GM19240 (cell line): ENCODE measurements at regions not wholly inside any gene's neighbourhood (a gene's known extent, or its start where the extent isn't known, plus 50 kb on each side); places are given as distances from the start of the nearest gene placed in this dataset.
"Not testable (repeated sequence)": the region's sequence is repeated elsewhere in the genome, so short reads cannot be mapped to it uniquely, and the experiment has no call there.

ENCODE experiments used
- DNase-seq: peaks from one replicate; pipeline ENCODE4 v3.0.0; 2011; ENCODE audit warnings: low spot score; ENCODE audit not compliant: insufficient read length

DNA sequence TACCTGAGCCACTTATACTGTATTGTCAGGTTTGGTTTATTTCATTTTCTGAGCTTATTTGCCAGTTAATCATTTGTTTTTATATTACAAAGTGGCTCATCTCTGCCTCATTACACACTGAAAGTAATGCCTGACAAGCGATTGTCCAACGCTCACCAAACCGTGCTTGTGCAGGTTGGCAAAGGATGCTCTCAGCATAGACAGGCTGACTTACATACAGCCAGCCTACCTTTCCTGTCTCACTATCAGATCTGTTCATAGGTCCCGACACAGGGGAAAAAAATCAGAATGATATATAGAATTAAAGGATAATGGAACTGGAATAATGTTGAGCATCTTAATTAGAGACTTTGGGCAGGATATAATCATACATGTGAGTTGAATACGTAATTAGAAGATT, 739.7 kb upstream of the RIOK2 start:
- no peak for DNase-seq

DNA sequence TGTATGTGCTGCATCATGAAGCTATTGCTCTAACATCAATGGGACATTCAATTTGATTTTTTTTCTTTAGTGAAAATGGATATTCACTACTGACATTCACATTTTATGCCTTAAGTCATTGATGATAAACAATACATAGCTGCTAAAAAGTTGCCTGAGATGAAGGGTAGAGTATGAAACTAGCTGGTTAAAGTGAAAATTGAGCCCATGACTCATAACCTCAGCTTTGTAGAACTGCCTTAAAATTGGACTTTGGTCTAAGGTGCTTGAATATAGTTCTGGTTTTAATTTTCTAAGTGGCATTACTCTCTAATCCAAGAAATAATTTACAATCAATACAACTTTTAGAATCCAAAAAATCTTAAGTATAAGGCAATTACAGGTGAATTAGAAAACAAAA, 740.4 kb upstream of the RIOK2 start:
- DNase-seq = no peak

- DNase-seq = no peak
Observed at GRCh38 chr5:97923997-97924396, 741.0 kb upstream of the RIOK2 start.

DNA sequence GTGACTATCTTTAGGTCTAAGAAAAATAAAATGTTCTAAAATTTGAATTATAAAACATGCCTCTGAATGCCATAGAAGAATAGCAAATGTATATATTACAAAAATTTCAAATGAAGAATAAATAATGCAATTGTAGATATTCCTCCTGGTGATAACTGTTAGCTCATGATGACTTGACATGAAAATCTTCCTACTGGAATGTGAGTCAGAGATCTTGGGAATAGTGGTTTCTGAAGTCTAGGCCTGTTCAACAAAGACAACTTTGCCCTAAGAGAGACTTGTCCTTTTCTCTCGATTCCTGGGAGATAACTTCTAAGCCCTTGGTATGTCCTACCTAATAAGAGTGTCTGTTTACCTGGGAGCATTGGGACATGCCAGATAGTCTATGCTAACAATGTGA, 746.3 kb upstream of the RIOK2 start:
- DNase-seq = no peak

DNA sequence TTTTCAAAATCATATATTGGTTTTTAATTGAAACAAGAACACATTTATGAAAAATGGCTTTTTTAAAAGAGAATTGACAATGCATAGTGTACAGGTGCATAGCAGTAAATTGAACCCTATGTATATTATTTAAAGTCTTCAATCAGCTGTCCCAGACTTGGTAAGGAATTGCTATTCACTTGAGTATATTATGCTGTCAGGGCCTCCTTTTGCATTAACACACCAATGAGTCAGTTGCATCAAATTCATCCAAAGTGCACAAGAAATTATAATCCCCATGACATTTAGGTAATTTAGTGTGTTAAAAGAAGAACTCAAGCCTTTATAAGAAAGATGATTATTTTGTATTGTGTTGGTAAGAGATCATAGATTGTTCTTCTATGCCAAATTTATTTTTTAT, 748.8 kb upstream of the RIOK2 start:
- DNase-seq = no peak

- DNase-seq = no peak
Observed at GRCh38 chr5:97936231-97936630, 753.2 kb upstream of the RIOK2 start.

DNA sequence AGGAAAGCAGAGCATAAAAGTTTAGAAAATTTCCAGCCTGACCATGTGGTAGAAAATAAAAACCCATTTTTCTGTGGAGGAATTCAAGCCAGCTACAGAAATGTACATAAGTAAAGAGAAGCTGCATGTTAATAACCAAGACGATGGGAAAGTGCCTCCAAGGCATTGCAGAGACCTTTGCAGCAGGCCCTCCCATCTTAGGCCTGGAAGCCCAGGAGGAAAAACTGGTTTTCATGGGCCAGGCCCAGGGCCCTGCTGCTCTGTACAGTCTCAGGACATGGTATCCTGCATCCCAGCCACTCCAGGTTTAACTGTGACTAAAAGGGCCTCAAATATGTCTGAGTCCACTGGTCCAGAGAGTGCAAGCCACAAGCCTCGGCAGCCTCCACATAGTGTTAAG, 754.8 kb upstream of the RIOK2 start:
- no peak for DNase-seq

DNA sequence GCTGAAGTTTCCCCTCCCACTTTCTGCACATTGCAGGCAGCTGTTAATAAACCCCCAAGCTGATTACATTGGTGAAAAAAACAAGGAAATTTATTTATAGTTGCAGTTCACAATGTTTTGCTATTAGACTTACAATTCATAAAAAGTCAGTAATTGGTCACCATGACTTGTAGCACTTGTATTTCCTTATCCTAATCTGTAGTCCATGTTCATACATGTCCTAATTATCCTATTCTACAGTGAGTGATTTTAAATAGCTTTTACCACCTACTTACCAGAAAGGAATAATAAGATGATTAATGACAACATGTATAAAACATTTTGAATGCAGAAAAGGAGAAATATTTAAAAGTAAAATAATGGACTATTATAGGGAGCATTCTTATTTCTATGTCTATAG, 760.0 kb upstream of the RIOK2 start:
- DNase-seq = no peak

DNA sequence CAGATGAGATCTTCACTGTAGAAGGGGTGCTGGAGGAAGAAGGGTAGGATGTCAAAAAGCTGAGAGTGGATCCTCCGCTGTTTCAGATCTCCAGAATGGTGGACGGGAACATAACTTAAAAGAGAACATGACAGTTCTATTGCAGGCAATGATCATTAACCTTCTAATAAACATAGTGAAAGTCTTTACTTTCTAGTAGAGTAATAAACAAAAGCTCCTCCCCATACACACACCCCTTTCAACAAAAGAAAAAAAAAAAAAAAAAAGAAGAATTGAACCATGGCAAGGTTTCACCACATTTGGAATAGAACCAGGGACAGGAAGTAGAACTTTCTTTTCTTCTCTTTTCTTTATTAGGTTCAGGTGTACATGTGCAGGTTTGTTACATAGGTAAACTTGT, 768.1 kb upstream of the RIOK2 start:
- DNase-seq = no peak

GRCh38 chr5:97955450-97955849, 772.4 kb upstream of the RIOK2 start:
- DNase-seq = no peak

DNA sequence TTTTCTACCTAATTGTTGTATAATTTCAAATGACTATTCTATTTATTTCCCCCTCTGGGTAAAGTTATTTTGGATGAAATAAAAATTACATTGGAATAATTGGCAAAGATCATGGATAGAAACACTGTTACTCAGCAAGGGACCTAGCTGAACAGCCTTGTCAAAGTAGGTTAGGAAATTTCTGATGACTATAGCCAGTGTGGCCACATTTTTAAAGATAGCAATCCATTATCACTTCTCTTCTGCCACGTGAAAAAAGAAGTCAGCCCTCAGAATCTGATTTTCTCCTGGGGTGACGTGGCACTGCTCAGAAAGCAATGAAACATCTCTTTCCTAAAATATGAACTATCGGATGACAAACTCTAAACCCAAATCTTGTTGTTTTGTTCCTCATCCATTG, 784.2 kb upstream of the RIOK2 start:
- no peak for DNase-seq

DNA sequence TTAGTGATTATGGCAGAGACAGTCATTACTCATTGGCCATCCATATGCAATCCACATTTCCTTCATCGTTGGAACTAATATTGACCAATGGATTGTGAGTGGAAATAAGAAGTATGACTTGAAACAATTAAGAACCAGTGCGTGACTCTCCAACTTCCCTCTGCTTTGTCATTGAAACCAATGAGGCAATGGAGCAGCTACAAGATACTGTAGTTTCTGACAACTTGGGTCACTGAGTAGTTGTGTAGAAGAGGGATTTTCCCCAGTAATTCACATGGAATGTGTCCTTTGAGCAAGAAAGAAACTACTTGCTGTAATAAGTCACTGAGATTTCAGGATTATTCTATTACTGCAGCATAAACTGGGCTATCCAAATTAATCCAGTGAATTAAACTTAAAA, 785.3 kb upstream of the RIOK2 start:
- DNase-seq = no peak

DNA sequence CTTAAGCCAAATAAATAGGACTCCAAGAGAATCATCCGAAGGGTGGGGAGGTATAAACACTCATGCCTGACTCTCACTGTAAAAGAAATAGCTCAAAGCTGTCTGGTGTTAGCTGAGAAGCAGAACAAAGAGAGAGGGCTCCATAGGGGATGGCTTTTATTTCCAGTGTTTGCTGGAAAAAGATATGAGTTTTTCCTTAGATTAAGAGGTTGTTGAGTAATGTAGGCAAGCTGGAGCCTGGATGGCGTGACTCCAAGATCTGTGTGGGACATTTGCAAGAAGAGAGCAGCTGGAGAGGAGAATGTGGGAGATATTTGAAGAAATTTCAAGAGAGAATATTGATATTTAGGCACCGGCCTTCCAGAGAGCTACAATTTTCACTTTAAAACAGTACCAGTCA, 793.7 kb upstream of the RGMB start:
- DNase-seq = no peak

GRCh38 chr5:97980291-97980690, 793.2 kb upstream of the RGMB start:
- DNase-seq = no peak

GRCh38 chr5:97986069-97986468, 787.4 kb upstream of the RGMB start:
- no peak for DNase-seq

DNA sequence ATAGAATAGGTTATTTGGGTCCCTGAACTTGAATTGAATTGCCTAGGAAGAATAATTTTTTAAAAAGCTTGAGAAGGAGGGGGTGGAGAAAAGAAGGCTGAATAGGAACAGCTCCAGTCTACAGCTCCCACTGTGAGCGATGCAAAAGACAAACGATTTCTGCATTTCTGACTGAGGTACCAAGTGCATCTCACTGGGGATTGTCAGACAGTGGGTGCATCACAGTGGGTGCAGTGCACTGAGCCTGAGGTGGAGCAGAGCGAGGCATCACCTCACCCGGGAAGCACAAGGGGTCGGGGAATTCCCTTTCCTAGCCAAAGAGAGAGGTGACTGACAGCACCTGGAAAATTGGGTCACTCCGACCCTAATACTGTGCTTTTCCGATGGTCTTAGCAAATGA, 782.2 kb upstream of the RGMB start:
- DNase-seq = no peak

DNA sequence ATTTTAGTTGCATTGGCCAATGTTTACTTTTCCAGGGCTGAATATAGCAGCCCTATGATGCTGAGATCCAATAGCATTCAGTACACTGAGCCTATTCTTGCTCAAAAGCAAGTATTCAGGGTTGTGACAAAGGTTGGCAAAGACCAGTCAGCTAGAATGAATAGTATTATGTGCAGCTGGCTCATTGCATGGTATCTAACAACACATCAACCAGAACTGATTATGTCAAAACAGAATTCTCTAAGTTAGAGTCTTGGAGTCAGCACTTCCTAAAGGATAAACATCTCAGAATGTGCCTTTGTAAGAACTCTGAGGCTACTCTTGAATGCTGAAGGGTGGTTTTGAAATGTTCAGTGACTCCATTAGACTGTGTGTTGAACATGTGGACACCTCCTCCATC, 774.5 kb upstream of the RGMB start:
- no peak for DNase-seq

DNA sequence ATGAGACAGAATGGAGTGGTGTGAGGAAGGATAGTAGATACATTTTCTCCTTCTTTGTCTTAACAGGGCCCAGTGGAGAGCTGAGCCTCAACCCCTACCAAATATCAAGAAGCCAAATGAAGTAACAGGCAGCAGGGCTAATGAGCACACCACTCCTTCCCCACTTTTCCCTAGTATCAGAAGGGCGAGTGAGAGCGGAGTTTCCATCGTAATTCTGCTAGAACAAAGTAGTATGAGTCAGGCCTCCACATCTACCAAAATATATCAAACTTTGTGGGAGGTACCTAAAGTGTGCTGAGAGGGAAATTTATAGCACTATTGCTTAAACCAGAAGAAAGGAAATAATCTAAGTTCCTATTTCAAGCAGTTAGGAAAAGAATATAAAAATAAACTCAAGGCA, 769.0 kb upstream of the RGMB start:
- no peak for DNase-seq

DNA sequence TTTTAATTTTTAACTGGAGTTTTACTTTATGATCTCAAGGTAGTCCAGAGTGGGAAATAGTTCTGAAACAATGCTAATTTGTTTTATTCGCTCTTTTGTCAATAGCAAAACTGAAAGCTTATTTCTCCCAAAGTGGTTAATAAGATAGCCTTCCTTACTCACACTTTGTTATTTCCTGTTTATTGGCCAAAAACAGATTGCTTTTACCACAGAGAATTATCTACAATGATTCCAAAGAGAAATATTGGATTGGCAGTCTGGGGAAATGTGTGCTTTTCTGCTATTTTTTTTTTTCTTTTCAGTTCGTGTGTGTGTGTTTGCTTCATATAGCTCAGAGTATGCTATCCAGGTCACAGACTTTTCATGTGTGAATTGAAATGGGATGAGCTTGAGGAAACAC, 756.7 kb upstream of the RGMB start:
- no peak for DNase-seq

GRCh38 chr5:98030273-98030672, 743.2 kb upstream of the RGMB start:
- DNase-seq = not testable (repeated sequence)

- DNase-seq = not testable (repeated sequence)
Observed at GRCh38 chr5:98031036-98031435, 742.4 kb upstream of the RGMB start.

- DNase-seq = no peak
Observed at GRCh38 chr5:98031496-98031895, 742.0 kb upstream of the RGMB start.

DNA sequence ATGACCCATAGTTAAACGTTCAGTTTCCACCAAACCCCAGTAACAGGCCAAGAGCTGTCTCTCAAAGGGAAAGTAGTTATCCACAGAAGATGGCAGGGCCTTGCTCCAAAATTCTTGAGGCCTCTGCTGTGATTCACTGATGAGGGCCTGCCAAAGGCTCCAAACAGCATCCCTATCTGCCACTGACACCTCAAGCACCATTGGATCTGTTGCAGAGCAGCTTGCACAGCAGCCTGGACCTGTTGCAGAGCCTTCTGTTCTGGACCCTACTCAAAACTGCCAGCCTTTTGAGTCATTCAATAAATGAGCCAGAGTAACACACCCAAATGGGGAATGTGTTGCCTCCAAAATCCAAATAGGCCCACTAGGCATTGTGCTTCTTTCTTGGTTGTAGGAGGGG, 741.5 kb upstream of the RGMB start:
- no peak for DNase-seq

GRCh38 chr5:98041661-98042060, 731.8 kb upstream of the RGMB start:
- no peak for DNase-seq

GRCh38 chr5:98042521-98042920, 730.9 kb upstream of the RGMB start:
- DNase-seq = no peak
